Gastrocnemius medialis (tissue), 4 donors: ENCODE measurements at regions not wholly inside any gene's neighbourhood (a gene's known extent, or its start where the extent isn't known, plus 50 kb on each side); places are given as distances from the start of the nearest gene placed in this dataset.

Source experiments
- ATAC-seq, 2 donors: fragments of 150-250 bp; one replicate each; pipeline ENCODE4 v1.9.1; 2016
- DNase-seq, 2 donors: peaks; one replicate each; pipeline ENCODE4 v3.0.0-alpha.2; 2019
- H3K27ac ChIP-seq, 4 donors: fragments of 200-600 bp; sonication (generic); 1 replicate in 1 of 4; 2 replicates in 3 of 4; pipeline ENCODE4 v1.5.1; 2016 to 2018; ENCODE audit warnings: mild to moderate bottlenecking in 2 of 4, moderate library complexity in 1 of 4
- H3K27me3 ChIP-seq, 3 donors: fragments of 200-600 bp; sonication (generic) in 2 of 3; 1 replicate in 1 of 3; 2 replicates in 2 of 3; pipeline versions ENCODE4 v1.5.1 to v1.6.0; 2016 to 2019; ENCODE audit warnings: mild to moderate bottlenecking in 1 of 3, moderate library complexity in 1 of 3
- H3K36me3 ChIP-seq, 2 donors: fragments of 200-600 bp; sonication (generic) in 1 of 2; one replicate each; pipeline ENCODE4 v1.5.1; 2017 to 2018
- H3K4me1 ChIP-seq, 2 donors: fragments of 200-600 bp; sonication (generic) in 1 of 2; one replicate each; pipeline ENCODE4 v1.5.1; 2016 to 2017; ENCODE audit warnings: mild to moderate bottlenecking in 2 of 2
- H3K4me3 ChIP-seq, 4 donors: fragments of 200-600 bp; sonication (generic) in 3 of 4; 1 replicate in 1 of 4; 2 replicates in 3 of 4; pipeline ENCODE4 v1.5.1; 2016 to 2019; ENCODE audit warnings: mild to moderate bottlenecking in 2 of 4
- H3K9me3 ChIP-seq, 3 donors: fragments of 200-600 bp; sonication (generic) in 2 of 3; 1 replicate in 1 of 3; 2 replicates in 2 of 3; pipeline ENCODE4 v1.5.1; 2016 to 2019
- POLR2A ChIP-seq, 2 donors: fragments of 450-650 bp; IDR thresholded peaks; one replicate each; pipeline ENCODE4 v1.6.1; 2017; ENCODE audit warnings: antibody characterized with exemption in 2 of 2, mild to moderate bottlenecking in 2 of 2, moderate library complexity in 2 of 2
- in situ Hi-C, 4 donors: fragments of 200-750 bp; cut with MboI; loops; one replicate each; pipeline versions ENCODE4 v1.15.0 to v1.8.0; 2017; ENCODE audit warnings: low sequenced_read_pairs in 4 of 4
- intact Hi-C: fragments of 100-400 bp; cut with DNase I; formaldehyde crosslinking; loops from one replicate; pipeline ENCODE4 v1.15.1; 2023; ENCODE audit warnings: low total_unique reads
- TF ChIP-seq, protein P1 (sequence below), 5 experiments: fragments of 450-650 bp in 3 of 5; fragments of 200-600 bp in 2 of 5; sonication (generic) in 2 of 5; IDR thresholded peaks in 4 of 5; conservative IDR thresholded peaks in 1 of 5; 1 replicate in 4 of 5; 2 replicates in 1 of 5; pipeline ENCODE4 v1.5.1; 2016 to 2019; ENCODE audit warnings: antibody characterized with exemption in 5 of 5, mild to moderate bottlenecking in 3 of 5, moderate library complexity in 3 of 5

DNA sequence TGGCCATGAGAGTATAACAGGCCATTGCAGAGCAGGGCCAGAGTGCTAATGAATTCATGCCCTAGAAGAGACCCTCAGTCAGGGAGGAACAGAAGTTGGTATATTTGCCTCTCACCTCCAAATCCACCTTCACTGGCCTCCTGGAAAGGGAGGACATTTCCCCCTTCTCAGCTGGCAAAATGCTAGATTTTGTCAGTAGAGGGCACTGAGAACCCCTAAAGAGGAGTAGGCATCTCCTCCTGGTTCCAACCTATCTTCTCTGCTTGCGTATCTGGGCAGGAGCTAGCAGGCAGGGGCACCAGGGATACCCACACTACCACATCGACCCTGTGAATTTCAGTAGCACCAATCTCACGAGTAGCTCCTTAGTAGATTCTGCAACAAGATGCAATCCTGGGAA is 79.8 kb upstream of the GHITM start:
- Histone ChIP-seq H3K27me3 (no peaks in the 10 kb centered on the region), H3K4me1 (no peaks in the 10 kb centered on the region), H3K9me3 (no peaks in the 10 kb centered on the region), H3K4me3 (no peak overlapping the region), H3K27ac (no peak overlapping the region), H3K36me3 (no peaks in the 10 kb centered on the region)
- no peak for TF ChIP-seq POLR2A (IDR thresholded peaks at IDR 0.05)
- TF ChIP-seq, protein P1, sequence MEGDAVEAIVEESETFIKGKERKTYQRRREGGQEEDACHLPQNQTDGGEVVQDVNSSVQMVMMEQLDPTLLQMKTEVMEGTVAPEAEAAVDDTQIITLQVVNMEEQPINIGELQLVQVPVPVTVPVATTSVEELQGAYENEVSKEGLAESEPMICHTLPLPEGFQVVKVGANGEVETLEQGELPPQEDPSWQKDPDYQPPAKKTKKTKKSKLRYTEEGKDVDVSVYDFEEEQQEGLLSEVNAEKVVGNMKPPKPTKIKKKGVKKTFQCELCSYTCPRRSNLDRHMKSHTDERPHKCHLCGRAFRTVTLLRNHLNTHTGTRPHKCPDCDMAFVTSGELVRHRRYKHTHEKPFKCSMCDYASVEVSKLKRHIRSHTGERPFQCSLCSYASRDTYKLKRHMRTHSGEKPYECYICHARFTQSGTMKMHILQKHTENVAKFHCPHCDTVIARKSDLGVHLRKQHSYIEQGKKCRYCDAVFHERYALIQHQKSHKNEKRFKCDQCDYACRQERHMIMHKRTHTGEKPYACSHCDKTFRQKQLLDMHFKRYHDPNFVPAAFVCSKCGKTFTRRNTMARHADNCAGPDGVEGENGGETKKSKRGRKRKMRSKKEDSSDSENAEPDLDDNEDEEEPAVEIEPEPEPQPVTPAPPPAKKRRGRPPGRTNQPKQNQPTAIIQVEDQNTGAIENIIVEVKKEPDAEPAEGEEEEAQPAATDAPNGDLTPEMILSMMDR (IDR thresholded peaks at IDR 0.05 in 4 of 5, conservative IDR thresholded peaks at IDR 0.05 in 1 of 5), result no peak
- DNase-seq (no peak), ATAC-seq (no peak)
- in situ Hi-C loops, result no loop called here
- intact Hi-C loops, result no loop called here

DNA sequence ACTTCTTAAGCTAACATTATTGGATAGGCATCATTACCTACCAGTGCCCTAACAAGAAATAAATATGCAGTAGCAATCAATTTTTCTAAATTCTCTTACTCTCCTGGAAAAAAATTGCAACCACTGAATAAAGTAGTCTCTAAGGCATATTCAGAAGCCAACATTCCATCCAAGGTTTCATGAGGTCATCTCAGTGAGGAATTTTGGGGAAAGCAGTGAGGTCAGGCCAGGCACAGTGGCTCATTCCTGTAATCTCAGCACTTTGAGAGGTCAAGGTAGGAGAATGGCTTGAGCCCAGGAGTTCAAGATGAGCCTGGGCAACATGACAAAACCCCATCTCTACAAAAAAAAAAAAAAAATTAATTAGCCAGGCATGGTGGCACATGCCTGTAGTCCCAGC is 75.9 kb upstream of the GHITM start:
- Histone ChIP-seq H3K27me3 (no peaks in the 10 kb centered on the region), H3K27ac (no peak overlapping the region), H3K4me3 (no peak overlapping the region), H3K36me3 (no peaks in the 10 kb centered on the region), H3K9me3 (no peaks in the 10 kb centered on the region), H3K4me1 (no peaks in the 10 kb centered on the region)
- in situ Hi-C loops, result no loop called here
- intact Hi-C loops, result no loop called here
- DNase-seq (no peak), ATAC-seq (no peak)
- TF ChIP-seq POLR2A (IDR thresholded peaks at IDR 0.05), result no peak
- TF ChIP-seq, protein P1 (IDR thresholded peaks at IDR 0.05 in 4 of 5, conservative IDR thresholded peaks at IDR 0.05 in 1 of 5), result no peak

DNA sequence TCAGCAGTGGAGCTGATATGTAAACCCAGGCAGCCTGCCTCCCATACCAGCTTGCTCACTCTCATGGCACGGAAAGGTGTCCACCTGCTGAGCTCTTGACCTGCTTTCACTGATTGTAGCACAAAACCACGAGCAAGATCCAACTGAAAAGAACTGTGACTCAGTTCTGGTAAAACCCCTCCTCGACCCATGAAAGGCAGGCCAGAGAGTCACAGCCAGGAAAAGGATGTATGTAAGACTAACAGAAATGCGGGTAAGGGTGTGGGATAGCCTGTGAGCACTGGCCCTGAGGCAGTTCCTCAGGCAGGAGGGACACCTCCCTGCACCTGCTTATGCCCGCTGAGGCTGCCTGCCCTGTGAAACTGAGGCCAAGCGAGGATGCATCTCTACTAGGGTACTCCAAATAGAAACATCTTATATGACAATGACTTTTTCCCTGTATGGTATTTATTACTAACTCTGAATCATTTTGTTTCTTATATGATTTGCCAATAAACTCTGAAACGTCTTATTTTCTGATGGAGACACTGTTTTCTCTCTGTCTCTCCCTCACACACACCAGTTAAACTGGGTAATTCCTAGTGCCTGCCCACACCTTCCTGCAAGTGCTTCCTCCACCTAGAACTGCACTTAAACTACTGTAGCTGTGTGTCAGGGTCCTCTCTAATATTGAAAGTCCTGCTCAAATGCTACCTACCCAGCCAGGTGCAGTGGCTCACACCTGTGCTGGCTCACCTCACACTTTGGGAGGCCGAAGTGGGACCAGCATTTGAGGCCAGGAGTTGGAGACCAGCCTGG is 73.3 kb upstream of the GHITM start:
- no peaks in the 10 kb centered on the region for H3K4me1 ChIP-seq
- TF ChIP-seq POLR2A (IDR thresholded peaks at IDR 0.05), result no peak
- TF ChIP-seq, protein P1 (IDR thresholded peaks at IDR 0.05 in 4 of 5, conservative IDR thresholded peaks at IDR 0.05 in 1 of 5), result no peak
- H3K9me3 ChIP-seq, result no peaks in the 10 kb centered on the region
- no peak overlapping the region for H3K27ac ChIP-seq
- DNase-seq (no peak), ATAC-seq (no peak)
- no peaks in the 10 kb centered on the region for H3K36me3 ChIP-seq
- intact Hi-C loops, result no loop called here
- H3K4me3 ChIP-seq, result no peak overlapping the region
- in situ Hi-C loops, result no loop called here
- H3K27me3 ChIP-seq, result no peaks in the 10 kb centered on the region

DNA sequence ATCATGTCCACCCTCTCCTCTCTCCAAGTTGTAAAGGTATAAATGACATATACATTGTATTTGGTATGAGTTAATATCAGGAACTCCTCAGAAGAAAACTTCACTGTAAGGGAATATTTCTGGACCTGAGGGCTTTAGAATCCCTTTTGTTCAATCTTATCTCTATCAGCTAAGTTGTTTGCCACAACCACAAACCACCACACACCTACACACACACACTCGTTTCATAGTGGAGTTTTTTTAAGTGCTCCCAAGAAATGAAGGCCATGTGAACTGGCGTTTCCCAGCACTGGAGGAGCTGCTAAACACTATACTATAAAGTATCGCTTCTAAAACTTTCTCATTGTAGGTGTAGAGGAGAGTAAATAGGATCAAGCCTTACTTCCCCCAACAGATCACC is 64.8 kb upstream of the GHITM start:
- in situ Hi-C loops (no loop called here), intact Hi-C loops (no loop called here)
- Histone ChIP-seq H3K4me3 (no peak overlapping the region), H3K27ac (peak overlapping the region in 1 of 4 donors; percentile 54), H3K36me3 (no peaks in the 10 kb centered on the region), H3K4me1 (no peaks in the 10 kb centered on the region), H3K9me3 (no peaks in the 10 kb centered on the region), H3K27me3 (no peaks in the 10 kb centered on the region)
- no peak for TF ChIP-seq POLR2A (IDR thresholded peaks at IDR 0.05)
- TF ChIP-seq, protein P1 (IDR thresholded peaks at IDR 0.05 in 4 of 5, conservative IDR thresholded peaks at IDR 0.05 in 1 of 5), result no peak
- DNase-seq, result no peak
- ATAC-seq, result no peak
